GM18519 (cell line): ENCODE measurements at regions not wholly inside any gene's neighbourhood (a gene's known extent, or its start where the extent isn't known, plus 50 kb on each side); places are given as distances from the start of the nearest gene placed in this dataset.

Experiments used
- ATAC-seq: cut with Tn5 transposase; IDR thresholded peaks from one replicate; pipeline ENCODE4 v1.9.1; 2021; ENCODE audit warnings: mild to moderate bottlenecking, moderate library complexity; ENCODE audit not compliant: unreplicated experiment, low FRiP score

DNA sequence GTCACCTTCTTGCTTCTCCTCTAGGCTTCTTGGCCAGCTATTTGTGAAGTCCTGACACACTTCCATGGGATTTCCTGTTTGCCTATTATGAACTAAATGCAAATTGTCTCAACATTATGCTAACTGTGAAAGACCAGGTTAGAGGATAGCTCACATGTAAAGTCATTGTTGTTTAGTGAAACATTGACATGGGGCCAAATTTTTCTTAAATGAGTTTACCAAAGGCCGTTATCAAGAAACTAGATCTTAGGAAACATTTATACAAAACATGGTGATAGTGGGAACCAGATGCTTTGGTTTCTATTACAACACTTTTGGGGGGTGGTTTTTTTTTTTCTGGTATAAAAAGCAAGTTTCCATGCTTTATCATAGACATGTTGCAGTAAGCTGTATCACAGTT is 466.8 kb upstream of the FAM241A start:
- no peak for ATAC-seq

- no peak for ATAC-seq
These were observed 466.3 kb upstream of the FAM241A start for GRCh38 chr4:111678908-111679307.

GRCh38 chr4:111681270-111681669 is 464.0 kb upstream of the FAM241A start:
- no peak for ATAC-seq

- ATAC-seq, result no peak
These were observed 463.5 kb upstream of the FAM241A start for GRCh38 chr4:111681751-111682150.

- ATAC-seq, result no peak
These were observed 460.0 kb upstream of the FAM241A start for GRCh38 chr4:111685205-111685604.

DNA sequence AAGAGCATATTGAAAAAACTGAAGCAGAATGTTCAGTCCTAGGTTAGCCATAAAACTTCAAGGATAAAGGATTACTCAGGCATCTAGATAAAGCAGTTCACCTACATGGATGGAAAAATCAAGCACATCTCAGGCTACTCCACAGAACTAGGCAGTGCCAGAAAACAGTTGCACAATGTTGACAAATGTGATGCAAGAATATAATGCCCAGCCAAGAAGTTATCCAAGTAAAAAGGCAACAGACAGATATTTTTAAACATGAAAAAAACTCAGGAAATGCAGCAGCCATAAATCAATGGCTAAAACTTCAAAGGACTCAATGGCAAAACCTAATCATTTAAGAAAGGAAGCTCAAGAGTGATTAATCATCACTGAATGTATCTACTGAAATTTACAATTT is 456.0 kb upstream of the FAM241A start:
- ATAC-seq, result no peak

DNA sequence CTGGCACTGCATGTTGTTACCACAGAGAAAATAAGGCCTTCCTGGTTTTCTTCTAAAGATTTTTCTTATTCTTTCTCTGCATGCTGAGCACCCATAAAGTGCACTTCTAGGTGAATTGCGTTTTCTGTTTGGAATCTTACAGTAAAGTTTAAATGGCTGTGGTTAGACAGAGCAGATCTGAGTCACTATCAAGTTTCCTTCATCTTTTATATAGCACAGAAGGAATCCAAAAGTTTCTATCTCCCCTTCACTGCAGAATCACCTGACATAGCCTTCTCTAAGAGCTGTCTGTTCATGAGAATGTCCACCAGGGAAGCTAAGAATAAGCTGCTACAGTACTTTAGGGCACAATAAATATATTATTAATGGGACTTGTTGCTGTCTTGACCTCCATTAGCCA is 455.5 kb upstream of the FAM241A start:
- no peak for ATAC-seq

- no peak for ATAC-seq
These were observed 451.5 kb upstream of the FAM241A start for GRCh38 chr4:111693758-111694157.

- ATAC-seq, result no peak
These were observed 449.6 kb upstream of the FAM241A start for GRCh38 chr4:111695677-111696076.

DNA sequence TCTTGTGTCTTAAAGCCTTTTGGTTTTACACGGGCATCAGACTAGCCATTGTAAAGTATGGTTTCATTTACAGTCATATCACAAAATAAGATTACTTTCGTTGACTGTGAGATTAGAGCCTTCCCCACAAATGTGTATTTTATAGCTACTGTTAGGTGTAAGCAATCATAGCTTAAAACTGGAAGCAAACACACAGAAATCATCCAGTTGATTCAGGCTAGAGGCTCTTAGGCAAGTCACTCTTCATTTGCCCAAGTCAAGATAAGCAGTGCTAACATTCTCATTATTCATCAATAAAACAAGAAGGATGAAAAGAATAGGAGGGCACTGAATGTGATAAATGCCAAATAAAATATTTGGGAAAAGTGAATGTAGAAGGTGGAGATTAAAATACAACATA is 448.7 kb upstream of the FAM241A start:
- ATAC-seq, result no peak

DNA sequence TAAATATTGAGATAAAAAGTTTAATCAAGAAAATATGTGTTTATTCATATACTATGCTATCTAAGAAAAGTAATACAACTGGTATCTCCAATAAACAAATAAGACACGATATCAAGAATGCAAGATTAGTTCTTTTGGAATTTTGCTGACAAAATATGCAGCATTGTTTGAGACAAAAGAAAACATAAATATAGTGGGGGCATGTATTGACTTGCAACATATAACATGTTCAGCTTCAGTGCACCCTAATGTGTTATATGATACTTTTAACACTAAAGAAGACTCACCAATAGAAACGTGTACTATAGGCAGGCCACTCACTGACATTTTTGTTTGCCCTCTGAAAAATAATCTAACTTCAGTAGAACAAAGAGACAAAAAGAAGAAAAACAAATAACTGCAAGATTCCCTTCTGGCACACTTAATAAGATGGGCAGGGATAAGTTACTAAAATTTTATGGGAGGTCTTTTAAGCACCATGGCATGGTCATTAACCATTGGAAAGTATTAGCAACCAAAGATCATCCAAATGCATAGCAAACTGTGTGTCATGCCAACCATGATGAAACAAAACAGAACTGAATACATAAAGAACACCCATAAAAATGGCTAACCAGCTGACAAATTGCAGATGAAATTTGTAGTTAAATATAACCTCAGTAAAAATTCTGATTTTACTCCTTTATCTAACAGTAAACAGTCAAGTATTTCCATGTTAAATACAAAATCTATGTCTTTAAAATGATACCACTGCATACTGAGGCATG is 447.9 kb upstream of the FAM241A start:
- ATAC-seq, result no peak

DNA sequence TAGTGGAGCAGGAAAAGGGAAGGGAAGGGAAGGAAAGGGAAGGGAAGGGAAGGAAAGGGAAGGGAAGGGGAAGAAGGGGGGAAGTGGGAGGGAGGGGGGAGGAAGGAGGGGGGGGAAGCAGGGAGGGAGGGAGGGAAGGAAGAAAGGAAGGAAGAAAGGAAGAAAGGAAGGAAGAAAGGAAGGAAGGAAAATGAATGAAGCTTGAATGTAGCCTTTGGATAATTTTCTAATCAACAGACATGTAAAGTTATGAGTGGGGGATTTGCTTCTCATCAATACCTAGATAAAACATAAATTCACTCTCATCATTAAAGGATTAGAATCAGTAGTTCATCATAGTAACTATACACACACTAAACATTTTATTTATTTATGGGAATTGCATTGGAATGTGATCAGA is 446.9 kb upstream of the FAM241A start:
- no peak for ATAC-seq

- no peak for ATAC-seq
These were observed 446.1 kb upstream of the FAM241A start for GRCh38 chr4:111699165-111699564.

DNA sequence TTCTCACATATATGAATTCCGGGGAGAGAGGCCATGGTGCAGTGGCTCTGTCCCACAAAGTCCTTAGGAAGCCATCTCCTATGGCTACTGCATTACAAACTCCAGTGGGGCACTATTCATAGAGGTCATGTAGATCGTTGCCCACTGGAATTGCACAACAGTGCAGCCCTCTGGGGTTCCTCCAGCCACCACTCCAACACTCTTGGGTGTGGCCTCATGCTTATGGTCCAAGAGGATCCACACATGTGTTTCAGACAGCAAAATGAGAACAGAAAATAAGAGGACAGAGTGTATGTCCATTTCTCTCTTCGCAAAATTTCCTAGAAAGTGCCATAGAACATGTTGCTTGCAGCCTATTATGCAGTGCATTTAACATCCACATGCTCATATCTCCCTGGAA is 444.2 kb upstream of the FAM241A start:
- ATAC-seq, result no peak

- ATAC-seq, result no peak
These were observed 437.8 kb upstream of the FAM241A start for GRCh38 chr4:111707491-111707890.

- no peak for ATAC-seq
These were observed 433.1 kb upstream of the FAM241A start for GRCh38 chr4:111712093-111712677.

DNA sequence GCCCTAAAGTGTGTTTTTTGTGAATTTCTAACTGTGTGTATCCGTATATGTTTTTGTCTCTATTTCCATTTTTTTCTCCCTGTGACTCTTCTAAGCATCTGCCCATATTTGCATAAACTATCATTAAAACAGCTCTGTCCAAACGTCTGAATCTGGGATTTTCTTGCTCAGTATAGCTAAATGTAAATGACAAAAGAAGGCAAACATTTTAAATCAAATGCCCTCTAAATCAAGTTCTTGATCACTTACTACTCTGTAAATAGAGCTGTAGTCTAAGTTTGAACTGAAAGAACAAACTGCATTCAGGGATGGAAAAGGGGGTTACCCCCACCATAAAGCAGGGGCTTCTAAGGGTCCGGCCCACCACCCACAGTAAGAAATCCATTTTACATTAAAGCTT is 432.0 kb upstream of the FAM241A start:
- no peak for ATAC-seq

GRCh38 chr4:111717921-111718320 is 427.3 kb upstream of the FAM241A start:
- ATAC-seq, result no peak

- no peak for ATAC-seq
These were observed 426.3 kb upstream of the FAM241A start for GRCh38 chr4:111718763-111719559.

- ATAC-seq, result no peak
These were observed 424.4 kb upstream of the FAM241A start for GRCh38 chr4:111720866-111721265.

- ATAC-seq, result no peak
These were observed 423.0 kb upstream of the FAM241A start for GRCh38 chr4:111722213-111722720.
